HG03575 (cell line): ENCODE measurements at regions not wholly inside any gene's neighbourhood (a gene's known extent, or its start where the extent isn't known, plus 50 kb on each side); places are given as distances from the start of the nearest gene placed in this dataset.
A peak's percentile ranks its signal among the peaks of the same experiment; 100 is the strongest.
"Not testable (repeated sequence)": the region's sequence is repeated elsewhere in the genome, so short reads cannot be mapped to it uniquely, and the experiment has no call there.

Experiments used
- ATAC-seq: cut with Tn5 transposase; IDR thresholded peaks from one replicate; pipeline ENCODE4 v1.9.1; 2021; ENCODE audit not compliant: unreplicated experiment, insufficient number of reproducible peaks, low FRiP score; ENCODE audit errors: extremely low read depth

- ATAC-seq: no peak
These were observed 210.7 kb downstream of the EFCAB11 start for GRCh38 chr14:89743828-89744227.

- no peak for ATAC-seq
These were observed 214.3 kb downstream of the EFCAB11 start for GRCh38 chr14:89740241-89740640.

DNA sequence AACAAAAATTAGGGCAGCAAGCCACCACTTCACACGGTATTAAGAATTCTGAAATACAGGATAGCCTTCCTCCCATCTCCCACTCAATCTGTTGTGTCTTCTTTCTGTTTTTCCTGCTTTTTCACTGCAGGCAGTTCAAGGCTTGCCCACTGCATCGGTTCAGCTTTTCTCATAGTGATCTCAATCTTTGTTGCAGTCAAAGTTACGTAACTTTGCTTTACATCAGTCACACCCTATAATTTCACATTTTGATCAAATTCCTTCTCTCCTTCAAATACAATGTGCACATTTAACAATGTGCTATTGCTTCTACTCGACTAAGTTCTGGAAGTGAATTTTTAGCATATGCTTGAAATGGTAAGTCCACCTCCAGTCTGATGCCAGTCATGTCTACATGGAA is 217.6 kb downstream of the EFCAB11 start:
- ATAC-seq: no peak

GRCh38 chr14:89731396-89731933 is 223.1 kb downstream of the EFCAB11 start:
- ATAC-seq: no peak

- ATAC-seq: no peak
These were observed 223.8 kb downstream of the EFCAB11 start for GRCh38 chr14:89730687-89731086.

- ATAC-seq: no peak
These were observed 225.6 kb downstream of the EFCAB11 start for GRCh38 chr14:89728964-89729363.

DNA sequence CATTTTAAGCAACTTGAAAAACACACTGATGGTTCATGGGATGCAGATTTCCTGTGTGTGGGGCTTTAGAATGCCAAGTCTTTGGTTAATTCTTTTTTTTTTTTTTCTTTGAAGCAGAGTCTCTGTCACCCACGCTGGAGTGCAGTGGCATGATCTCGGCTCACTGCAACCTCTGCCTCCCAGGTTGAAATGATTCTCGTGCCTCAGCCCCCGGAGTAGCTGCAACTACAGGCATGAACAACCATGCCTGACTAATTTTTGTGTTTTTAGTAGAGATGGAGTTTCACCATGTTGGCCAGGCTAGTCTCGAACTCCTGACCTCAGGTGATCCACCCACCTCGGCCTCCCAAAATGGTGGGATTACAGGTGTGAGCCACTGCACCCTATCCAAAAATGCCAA is 228.3 kb downstream of the EFCAB11 start:
- not testable (repeated sequence) for ATAC-seq

- no peak for ATAC-seq
These were observed 229.9 kb downstream of the EFCAB11 start for GRCh38 chr14:89724628-89724960.

- no peak for ATAC-seq
These were observed 230.5 kb downstream of the EFCAB11 start for GRCh38 chr14:89723930-89724627.

DNA sequence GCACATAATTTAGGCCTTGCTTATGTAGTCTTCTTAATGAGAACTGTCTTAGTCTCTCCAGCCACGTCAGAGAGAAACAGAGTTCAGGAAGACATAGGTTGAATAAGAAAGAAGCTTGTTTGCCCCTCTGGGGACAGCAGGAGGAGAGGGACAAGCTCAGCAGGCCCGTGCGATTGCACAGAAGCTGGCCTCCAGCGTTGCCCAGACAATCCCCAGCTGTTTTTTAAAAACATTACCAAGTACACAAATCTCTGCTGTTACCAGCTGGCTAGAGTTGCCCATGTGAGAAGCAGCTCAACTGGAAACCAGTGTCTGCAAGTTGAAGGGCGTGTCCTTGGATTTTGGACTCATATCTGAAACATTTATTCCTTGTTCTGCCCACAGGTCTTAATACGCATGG is 232.6 kb downstream of the EFCAB11 start:
- no peak for ATAC-seq

DNA sequence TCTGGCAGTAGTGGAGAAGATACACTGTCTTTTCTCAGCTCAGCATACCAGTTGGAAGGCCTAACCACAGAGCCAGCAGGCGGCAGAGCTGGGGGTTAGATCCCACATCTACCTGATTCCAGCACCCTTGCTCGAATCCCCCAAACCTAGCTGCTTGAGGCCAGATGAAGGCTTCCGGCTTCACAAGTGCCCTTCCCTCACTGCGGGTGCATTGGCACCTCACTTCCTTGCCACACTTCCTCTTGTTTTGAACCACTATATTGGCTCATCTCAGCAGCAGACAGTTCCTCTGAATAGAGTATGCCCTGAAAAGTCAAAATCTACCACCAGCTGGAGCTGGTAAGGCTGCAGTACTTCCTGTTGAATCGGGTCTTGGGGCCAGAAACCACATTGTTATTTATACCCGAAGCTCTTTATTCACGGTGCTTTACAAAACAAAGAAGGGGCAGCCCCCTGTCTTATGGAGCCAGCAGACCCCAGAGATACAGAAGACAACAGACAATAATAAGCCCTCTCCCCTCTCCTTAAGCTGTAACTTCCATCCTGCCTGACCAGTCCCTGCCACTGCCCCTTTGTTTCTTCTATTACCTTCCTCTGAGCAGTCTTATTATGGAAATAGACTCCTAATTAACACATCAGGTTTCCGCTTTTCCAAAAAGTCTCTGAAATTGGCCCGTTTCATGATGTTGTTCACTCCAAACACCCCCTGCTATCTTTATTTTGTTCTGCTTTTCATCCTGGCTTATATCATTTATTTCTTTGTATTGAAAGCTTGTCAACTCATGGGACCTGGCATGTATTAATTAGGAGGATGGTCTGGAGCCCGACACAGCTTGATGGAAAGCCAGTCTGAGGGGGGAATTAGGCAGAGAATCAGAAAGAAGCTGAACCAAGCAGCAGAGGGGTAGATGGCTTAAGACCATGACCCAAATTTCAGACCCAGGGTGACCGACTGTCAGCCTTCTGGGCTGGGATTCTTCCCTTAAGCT is 233.5 kb downstream of the EFCAB11 start:
- ATAC-seq: peak; percentile 46

DNA sequence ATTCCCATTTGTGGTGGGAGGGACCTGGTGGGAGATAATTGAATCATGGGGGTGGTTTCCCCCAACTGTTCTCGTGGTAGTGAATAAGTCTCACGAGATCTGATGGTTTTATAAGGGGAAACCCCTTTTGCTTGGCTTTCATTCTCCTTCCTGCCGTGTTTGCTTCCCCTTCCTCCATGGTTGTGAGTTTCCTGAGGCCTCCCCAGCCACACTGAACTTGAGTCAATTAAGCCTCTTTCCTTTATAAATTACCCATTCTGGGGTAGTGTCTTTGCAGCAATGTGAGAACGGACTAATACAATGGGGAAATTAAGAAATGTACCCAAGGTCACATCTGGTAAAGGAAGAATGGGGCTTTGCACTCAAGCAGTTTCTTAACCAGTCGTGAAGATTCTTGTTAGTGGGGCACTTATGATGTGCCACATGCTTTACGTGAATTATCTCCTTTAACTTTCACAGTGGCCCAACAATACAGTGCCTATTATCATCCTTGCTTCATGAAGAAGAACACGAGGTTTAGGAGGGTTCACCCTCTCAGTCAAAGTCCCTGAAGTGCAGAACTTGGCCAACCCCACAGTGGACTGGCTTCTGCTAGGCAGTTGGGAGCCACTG is 234.3 kb downstream of the EFCAB11 start:
- no peak for ATAC-seq

DNA sequence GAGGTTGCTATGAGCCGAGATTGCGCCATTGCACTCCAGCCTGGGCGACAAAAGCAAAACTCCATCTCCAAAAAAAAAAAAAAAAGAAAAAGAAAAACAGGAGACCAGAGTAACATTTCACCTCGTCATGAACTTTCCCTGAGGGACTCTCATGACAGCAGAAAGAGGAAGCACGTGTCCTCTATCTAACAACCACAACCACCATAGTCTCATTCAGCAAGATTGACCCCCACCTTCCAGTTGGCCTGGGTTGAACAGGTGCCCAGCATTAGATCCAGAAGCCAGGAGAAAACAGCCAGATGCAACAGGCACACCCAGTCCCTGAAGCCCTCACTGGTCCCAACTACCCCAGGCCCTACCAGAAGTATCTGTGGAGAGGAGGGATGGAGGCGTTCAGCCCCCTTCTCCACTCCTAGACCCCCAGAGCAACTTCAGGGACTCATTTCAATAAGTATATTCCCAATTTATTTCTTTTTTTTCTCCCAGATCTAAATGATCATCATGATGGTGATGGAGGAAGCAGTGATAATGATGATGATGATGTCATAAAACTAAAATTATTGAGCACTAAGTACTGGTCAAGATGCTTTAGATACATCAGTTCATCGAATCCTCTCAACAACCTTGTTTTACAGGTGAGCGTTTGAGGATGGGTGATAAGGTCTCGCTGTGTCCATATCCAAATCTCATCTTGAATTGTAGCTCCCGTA is 235.0 kb downstream of the EFCAB11 start:
- ATAC-seq: no peak

GRCh38 chr14:89708982-89709625 is 245.4 kb downstream of the EFCAB11 start:
- no peak for ATAC-seq

DNA sequence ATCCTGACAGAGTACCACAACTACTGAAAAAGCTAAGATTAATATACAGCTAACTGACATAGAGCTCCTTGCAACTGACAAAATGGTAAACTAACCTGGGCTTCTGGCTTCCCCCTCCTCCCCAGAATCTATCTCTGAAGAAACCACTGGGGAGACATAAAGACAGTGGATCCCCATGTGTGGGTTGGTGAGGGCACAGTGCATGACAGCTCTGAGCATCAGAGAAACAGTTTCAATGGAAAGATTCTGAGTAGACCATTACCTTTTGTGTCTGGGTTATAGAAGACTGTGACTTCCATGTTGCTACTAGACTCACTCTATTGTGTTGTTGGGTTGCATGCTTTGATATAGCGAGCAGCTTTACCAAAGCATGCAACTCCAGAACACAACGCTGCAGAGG is 247.4 kb downstream of the EFCAB11 start:
- ATAC-seq: no peak

DNA sequence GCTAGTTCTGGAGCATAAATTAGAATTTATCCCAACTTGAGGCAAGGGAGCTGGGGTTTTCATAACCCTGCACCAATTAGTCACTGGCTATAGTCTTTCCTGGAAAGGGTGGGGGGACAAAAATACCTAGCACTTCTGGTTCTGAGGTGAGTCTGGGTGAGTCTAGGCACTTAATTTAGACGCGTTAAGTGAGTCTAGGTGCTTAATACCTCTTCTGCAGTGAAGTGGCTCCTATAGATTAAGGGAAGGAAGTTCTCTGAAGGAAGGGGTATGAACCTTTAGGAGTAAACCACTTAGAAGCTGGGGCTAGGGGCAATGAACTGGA is 251.7 kb downstream of the EFCAB11 start:
- ATAC-seq: no peak

GRCh38 chr14:89702073-89702875 is 252.3 kb downstream of the EFCAB11 start:
- no peak for ATAC-seq
